Ovary (tissue), 3 donors: ENCODE measurements at regions not wholly inside any gene's neighbourhood (a gene's known extent, or its start where the extent isn't known, plus 50 kb on each side); places are given as distances from the start of the nearest gene placed in this dataset.

ENCODE experiments used
- EP300 ChIP-seq: sonication (generic); formaldehyde crosslinking; IDR thresholded peaks from one replicate; pipeline ENCODE4 v1.6.1; 2017; ENCODE audit warnings: antibody characterized with exemption
- POLR2A ChIP-seq: fragments of 450-650 bp; IDR thresholded peaks from one replicate; pipeline ENCODE4 v1.6.1; 2017; ENCODE audit warnings: antibody characterized with exemption, mild to moderate bottlenecking, moderate library complexity
- TF ChIP-seq, protein P1 (sequence below), 3 donors: fragments of 450-650 bp in 2 of 3; fragments of 200-600 bp in 1 of 3; IDR thresholded peaks; one replicate each; pipeline versions ENCODE4 v1.5.1 to v1.8.0; 2016 to 2022; ENCODE audit warnings: antibody characterized with exemption in 3 of 3, mild to moderate bottlenecking in 1 of 3
- donor health status: DM: no; HTN: no; CAD: no.

DNA sequence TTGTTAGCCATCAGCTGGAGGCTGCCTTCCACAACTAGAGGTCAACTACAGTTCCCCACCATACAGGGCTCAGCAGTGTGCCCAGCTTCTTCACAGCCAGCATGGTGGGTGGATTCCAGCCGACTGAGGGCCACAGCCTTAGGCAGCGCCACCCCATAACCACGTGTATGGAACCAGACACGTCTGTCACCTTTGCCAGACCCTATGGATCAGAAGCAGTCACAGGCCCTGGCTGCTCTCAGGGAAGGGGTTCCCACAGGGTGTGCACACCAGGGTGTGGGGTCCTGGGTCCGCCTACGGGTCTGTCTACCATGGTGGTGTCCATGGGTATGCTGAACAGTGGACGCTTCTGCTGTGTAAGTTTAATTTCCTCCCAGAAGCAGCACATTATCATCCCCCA, 265.0 kb upstream of the FOXF1 start:
- TF ChIP-seq, protein P1, sequence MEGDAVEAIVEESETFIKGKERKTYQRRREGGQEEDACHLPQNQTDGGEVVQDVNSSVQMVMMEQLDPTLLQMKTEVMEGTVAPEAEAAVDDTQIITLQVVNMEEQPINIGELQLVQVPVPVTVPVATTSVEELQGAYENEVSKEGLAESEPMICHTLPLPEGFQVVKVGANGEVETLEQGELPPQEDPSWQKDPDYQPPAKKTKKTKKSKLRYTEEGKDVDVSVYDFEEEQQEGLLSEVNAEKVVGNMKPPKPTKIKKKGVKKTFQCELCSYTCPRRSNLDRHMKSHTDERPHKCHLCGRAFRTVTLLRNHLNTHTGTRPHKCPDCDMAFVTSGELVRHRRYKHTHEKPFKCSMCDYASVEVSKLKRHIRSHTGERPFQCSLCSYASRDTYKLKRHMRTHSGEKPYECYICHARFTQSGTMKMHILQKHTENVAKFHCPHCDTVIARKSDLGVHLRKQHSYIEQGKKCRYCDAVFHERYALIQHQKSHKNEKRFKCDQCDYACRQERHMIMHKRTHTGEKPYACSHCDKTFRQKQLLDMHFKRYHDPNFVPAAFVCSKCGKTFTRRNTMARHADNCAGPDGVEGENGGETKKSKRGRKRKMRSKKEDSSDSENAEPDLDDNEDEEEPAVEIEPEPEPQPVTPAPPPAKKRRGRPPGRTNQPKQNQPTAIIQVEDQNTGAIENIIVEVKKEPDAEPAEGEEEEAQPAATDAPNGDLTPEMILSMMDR (IDR thresholded peaks at IDR 0.05): no peak
- TF ChIP-seq POLR2A (no peak), EP300 (no peak)
